ENCODE measurements at regions not wholly inside any gene's neighbourhood (a gene's known extent, or its start where the extent isn't known, plus 50 kb on each side); places are given as distances from the start of the nearest gene placed in this dataset.

GRCh38 chr6:137756788-137757187 lies 110.3 kb upstream of the TNFAIP3 start:
- DNase-seq (ENCODE audit: low spot score): no peak

GRCh38 chr6:137758661-137759060 lies 108.4 kb upstream of the TNFAIP3 start:
- DNase-seq (ENCODE audit: low spot score): no peak

- no peak for DNase-seq (ENCODE audit: low spot score)
Observed at GRCh38 chr6:137759624-137760023, 107.4 kb upstream of the TNFAIP3 start.

- DNase-seq (ENCODE audit: low spot score): peak; percentile 15
Observed at GRCh38 chr6:137761072-137761471, 106.0 kb upstream of the TNFAIP3 start.

- DNase-seq (ENCODE audit: low spot score): no peak
Observed at GRCh38 chr6:137761487-137761886, 105.6 kb upstream of the TNFAIP3 start.

- no peak for DNase-seq (ENCODE audit: low spot score)
Observed at GRCh38 chr6:137762168-137763090, 104.6 kb upstream of the TNFAIP3 start.

- no peak for DNase-seq (ENCODE audit: low spot score)
Observed at GRCh38 chr6:137763436-137763835, 103.6 kb upstream of the TNFAIP3 start.

GRCh38 chr6:137763886-137764285 lies 103.2 kb upstream of the TNFAIP3 start:
- no peak for DNase-seq (ENCODE audit: low spot score)

GRCh38 chr6:137764464-137764863 lies 102.6 kb upstream of the TNFAIP3 start:
- DNase-seq (ENCODE audit: low spot score): no peak

GRCh38 chr6:137765059-137765458 lies 102.0 kb upstream of the TNFAIP3 start:
- DNase-seq (ENCODE audit: low spot score): no peak

- DNase-seq (ENCODE audit: low spot score): no peak
Observed at GRCh38 chr6:137766596-137767370, 100.3 kb upstream of the TNFAIP3 start.

GRCh38 chr6:137767465-137767864 lies 99.6 kb upstream of the TNFAIP3 start:
- DNase-seq (ENCODE audit: low spot score): no peak

GRCh38 chr6:137767911-137768690 lies 99.0 kb upstream of the TNFAIP3 start:
- no peak for DNase-seq (ENCODE audit: low spot score)

- DNase-seq (ENCODE audit: low spot score): no peak
Observed at GRCh38 chr6:137768935-137769334, 98.1 kb upstream of the TNFAIP3 start.

GRCh38 chr6:137769797-137770362 lies 97.2 kb upstream of the TNFAIP3 start:
- DNase-seq (ENCODE audit: low spot score): no peak

GRCh38 chr6:137772541-137773250 lies 94.4 kb upstream of the TNFAIP3 start:
- no peak for DNase-seq (ENCODE audit: low spot score)

GRCh38 chr6:137775227-137775626 lies 91.8 kb upstream of the TNFAIP3 start:
- DNase-seq (ENCODE audit: low spot score): no peak

- no peak for DNase-seq (ENCODE audit: low spot score)
Observed at GRCh38 chr6:137775720-137776119, 91.3 kb upstream of the TNFAIP3 start.

- DNase-seq (ENCODE audit: low spot score): no peak
Observed at GRCh38 chr6:137776256-137776655, 90.8 kb upstream of the TNFAIP3 start.

GRCh38 chr6:137776786-137777686 lies 90.0 kb upstream of the TNFAIP3 start:
- DNase-seq (ENCODE audit: low spot score): peak; percentile 47

All from umbilical cord (tissue), 1 donor.